NCI-H1436 (cell line): ENCODE measurements at regions not wholly inside any gene's neighbourhood (a gene's known extent, or its start where the extent isn't known, plus 50 kb on each side); places are given as distances from the start of the nearest gene placed in this dataset.
A peak's percentile ranks its signal among the peaks of the same experiment; 100 is the strongest.

Experiments used
- DNase-seq: peaks from one replicate; lab custom pipeline; 2025; lab: John Stamatoyannopoulos, UW

- DNase-seq, result no peak
These were observed 1276.4 kb downstream of the SLC16A7 start for GRCh38 chr12:60872219-60872618.

- no peak for DNase-seq
These were observed 1277.3 kb downstream of the SLC16A7 start for GRCh38 chr12:60872850-60873713.

GRCh38 chr12:60874091-60874490 is 1278.3 kb downstream of the SLC16A7 start:
- DNase-seq, result no peak

- DNase-seq, result no peak
These were observed 1325.1 kb downstream of the SLC16A7 start for GRCh38 chr12:60920841-60921495.

GRCh38 chr12:60921541-60921940 is 1325.7 kb downstream of the SLC16A7 start:
- DNase-seq, result no peak

GRCh38 chr12:60926256-60926655 is 1330.4 kb downstream of the SLC16A7 start:
- no peak for DNase-seq

GRCh38 chr12:60930151-60930550 is 1330.1 kb upstream of the USP15 start:
- no peak for DNase-seq

- DNase-seq, result no peak
These were observed 1324.0 kb upstream of the USP15 start for GRCh38 chr12:60935981-60936761.

GRCh38 chr12:60947533-60947932 is 1312.7 kb upstream of the USP15 start:
- peak; percentile 7 for DNase-seq

GRCh38 chr12:60967128-60967527 is 1293.1 kb upstream of the USP15 start:
- no peak for DNase-seq

- DNase-seq, result no peak
These were observed 1282.2 kb upstream of the USP15 start for GRCh38 chr12:60977966-60978365.

- no peak for DNase-seq
These were observed 1279.6 kb upstream of the USP15 start for GRCh38 chr12:60980558-60980957.

GRCh38 chr12:60981473-60981872 is 1278.7 kb upstream of the USP15 start:
- no peak for DNase-seq

- DNase-seq, result no peak
These were observed 1268.1 kb upstream of the USP15 start for GRCh38 chr12:60992087-60992486.

- no peak for DNase-seq
These were observed 1264.9 kb upstream of the USP15 start for GRCh38 chr12:60995256-60995825.

- DNase-seq, result no peak
These were observed 1262.3 kb upstream of the USP15 start for GRCh38 chr12:60997869-60998378.

GRCh38 chr12:61009192-61009591 is 1251.0 kb upstream of the USP15 start:
- DNase-seq, result no peak

- DNase-seq, result no peak
These were observed 1248.3 kb upstream of the USP15 start for GRCh38 chr12:61011767-61012423.

- no peak for DNase-seq
These were observed 1241.6 kb upstream of the USP15 start for GRCh38 chr12:61018571-61018970.

- DNase-seq, result no peak
These were observed 1237.0 kb upstream of the USP15 start for GRCh38 chr12:61023231-61023630.

- DNase-seq, result no peak
These were observed 1230.7 kb upstream of the USP15 start for GRCh38 chr12:61029516-61029915.

- DNase-seq, result no peak
These were observed 1222.4 kb upstream of the USP15 start for GRCh38 chr12:61037792-61038191.
